ENCODE measurements at regions not wholly inside any gene's neighbourhood (a gene's known extent, or its start where the extent isn't known, plus 50 kb on each side); places are given as distances from the start of the nearest gene placed in this dataset.
"Not testable (repeated sequence)": the region's sequence is repeated elsewhere in the genome, so short reads cannot be mapped to it uniquely, and the experiment has no call there.

DNA sequence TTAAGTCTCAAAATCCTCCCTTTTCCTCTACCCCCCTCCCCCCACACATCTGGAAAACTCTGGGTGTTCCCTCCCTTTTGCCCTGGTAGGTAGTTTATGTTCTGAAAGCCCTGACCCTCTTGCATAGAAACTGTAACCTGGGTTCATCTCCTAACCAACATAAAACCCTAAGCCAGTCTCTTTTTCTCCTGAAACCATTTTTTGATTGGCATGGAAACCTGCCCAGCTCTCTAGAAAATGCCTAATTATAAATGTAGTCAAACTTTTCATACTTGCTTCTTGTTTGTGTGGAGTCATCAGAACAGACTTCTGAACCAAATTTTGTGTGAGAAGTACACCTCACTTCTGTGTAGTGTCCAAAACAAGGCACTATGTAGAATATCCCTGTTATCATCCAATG is 1264.4 kb downstream of the SI start:
- no peak for DNase-seq (ENCODE audit: low spot score)

GRCh38 chr3:163812006-163812405 is 1266.3 kb downstream of the SI start:
- DNase-seq (ENCODE audit: low spot score): no peak

DNA sequence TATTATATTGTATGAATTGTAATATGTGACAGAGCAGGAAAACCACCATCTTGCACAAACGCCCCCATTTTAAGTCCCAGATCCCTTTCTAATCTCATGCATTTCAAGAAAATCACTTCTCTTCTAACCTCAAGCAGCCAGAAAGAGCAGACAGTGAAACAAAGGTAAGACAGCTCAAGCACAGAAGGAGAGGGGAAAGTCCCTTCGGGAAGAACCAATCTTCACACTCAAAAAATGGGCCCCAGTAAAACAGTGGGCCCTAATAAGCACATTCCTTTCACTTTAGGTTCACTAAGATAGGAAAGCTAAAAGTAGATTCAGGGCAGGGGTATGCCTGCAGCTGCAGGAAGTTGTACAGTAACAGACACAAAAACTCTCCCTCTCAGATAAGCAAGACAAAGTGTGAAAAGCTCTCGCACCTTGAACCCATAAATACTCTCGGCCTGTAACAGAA is 1268.7 kb downstream of the SI start:
- DNase-seq (ENCODE audit: low spot score): no peak

DNA sequence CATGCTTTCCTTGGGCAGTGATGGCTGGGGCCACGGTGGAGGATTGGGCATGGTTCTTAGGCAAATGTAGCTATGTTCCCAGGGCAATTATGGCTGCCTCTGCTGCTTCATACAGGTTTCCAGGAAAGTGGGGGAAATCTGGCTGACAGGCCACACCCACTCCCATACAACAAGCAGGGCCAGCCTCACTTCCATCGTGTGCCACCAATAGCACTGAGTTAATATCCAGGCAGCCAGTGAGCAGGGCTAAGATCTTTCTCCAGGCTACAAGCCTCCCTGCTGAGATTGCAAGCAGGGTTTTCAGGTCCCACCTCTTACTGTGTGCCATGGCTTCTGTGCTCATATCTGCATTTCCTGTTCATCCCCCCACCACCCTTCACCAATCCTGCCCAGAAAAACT is 1291.9 kb downstream of the SI start:
- DNase-seq (ENCODE audit: low spot score): no peak

DNA sequence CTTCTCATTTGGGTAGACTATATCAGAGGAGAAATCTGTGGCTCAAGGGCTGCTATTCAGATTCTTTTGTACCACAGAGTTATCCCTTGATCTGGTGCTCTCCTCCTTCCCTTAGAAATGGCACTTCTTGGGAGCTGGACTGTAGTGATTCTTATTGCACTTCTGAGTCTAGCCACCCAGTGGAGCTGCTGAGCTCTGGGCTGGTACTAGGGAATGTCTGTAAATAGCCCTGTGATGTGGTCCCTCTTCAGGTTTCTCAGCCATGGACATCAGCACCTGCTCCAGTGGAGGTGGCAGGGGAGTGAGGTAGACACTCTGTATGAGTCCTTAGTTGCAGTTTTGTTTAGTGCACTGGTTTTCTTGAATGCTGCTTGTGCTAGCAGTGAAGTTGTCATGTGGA is 1292.6 kb downstream of the SI start:
- no peak for DNase-seq (ENCODE audit: low spot score)

DNA sequence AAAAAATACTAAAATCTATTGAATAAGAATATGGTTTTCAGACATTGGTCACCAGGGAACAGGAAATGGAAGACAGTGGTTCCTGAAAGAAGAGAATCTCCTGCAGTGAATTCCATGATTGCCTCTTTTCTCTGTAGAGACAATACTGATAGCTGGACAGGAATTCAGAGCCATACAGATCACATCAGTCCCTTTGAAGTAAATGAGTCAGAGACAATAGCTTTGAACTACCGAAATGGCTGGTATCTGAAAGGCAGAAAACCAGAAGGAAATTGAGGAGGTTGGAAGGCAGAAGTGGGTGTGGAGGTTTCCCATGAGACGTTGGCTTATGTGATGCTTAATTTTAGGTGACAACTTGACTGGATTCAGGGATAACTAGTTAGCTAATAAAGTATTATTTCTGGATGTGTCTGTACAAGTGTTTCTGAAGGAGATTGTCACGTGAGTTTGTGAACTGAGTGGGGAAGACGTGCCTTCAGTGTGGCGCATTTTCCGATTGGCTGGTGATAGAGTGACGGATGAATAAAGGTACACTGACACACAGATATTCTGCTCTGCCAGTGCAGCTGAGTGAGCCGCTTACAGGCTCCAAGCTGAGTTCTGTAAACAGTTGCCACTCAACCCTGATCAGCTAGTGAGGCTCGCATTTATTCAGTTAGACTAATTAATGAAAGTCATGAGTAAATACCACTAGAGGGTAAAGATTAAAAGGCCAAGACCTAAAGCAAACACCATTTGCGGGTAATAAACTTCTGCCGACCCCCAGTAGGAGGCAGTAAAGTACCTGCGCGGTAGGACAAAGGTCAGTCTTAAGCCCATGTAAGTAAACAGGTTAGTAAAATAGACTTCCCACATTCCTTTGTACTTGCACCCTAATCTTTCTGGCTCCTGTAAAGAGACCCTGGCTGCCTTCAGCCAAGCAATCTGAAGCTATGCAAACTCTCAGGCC is 1298.6 kb downstream of the SI start:
- DNase-seq (ENCODE audit: low spot score): no peak

DNA sequence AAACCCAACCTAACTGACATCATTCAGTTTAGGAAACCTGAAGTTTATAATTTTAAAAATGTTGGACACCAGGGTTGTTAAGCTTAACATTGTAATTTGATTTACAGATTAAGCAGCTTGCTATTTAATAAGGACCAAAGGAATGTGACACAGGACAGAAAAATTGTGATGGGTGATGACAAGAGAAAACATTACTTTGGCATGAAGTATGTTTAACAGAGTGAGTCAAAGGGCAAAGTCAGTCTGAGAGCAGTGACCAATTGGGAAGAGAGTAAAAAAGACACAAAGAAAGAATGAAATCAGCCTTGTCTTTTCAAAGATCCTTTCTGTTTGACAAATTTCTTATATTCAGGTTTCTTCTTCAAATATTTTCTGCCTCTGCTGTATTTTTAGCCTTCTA is 1301.6 kb downstream of the SI start:
- DNase-seq (ENCODE audit: low spot score): no peak

DNA sequence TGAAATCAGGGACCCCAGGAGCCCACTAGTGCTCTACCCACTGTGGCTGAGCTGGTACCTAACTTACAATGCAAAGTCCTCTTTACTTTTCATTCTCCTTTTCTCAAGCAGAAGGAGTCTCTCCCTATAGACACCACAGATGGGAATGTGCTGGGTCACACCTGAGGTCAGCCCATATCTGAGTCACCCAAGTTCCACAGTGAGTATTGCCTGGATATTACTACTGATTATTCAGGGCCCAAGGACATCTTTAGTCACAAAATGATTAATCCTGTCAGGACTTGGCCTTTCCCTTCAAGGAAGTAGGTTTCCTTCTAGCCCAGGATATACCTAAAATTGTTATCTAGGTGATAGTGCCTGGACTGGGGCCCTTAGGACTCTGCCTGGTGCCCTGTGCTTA is 1305.2 kb downstream of the SI start:
- DNase-seq (ENCODE audit: low spot score): no peak

- no peak for DNase-seq (ENCODE audit: low spot score)
Measured at GRCh38 chr3:163768048-163768447, 1310.2 kb downstream of the SI start.

DNA sequence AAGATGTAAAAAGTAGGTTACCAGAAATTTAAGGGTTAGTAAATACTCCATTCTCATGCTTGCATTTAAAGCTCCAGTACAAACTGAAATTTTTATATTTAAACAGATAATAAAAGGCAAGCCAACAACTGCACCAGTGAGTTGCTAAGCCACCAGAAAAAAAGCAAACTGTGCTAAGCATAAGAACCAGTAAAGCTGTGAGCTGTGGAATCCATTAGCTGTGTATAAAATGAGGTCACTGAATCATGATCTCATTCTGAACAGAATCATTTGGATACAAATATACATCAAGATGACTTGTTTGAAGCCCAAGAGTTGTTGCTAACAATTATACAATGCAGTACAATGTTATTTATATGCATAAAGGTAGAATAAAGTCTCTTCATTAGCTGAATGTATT is 1312.2 kb downstream of the SI start:
- DNase-seq (ENCODE audit: low spot score): no peak

DNA sequence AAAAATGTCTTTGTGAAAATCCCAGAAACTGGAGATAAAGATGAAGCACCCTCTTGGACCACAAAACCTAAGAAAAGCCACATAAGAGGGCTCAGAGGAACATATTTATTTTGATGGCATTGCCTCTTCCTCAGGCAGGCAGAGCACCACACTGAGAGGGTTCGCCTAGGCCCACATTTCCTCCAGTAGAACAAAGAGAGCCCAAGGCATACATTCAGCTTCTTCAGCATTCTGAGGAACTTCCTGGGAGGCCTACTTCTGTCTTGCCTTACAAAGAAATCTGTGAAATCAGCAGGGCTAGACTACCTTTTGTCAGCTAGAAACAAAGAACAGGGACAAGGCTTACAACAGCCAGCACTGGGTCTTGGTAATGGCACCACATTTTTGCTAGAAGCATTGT is 1325.3 kb downstream of the SI start:
- no peak for DNase-seq (ENCODE audit: low spot score)

DNA sequence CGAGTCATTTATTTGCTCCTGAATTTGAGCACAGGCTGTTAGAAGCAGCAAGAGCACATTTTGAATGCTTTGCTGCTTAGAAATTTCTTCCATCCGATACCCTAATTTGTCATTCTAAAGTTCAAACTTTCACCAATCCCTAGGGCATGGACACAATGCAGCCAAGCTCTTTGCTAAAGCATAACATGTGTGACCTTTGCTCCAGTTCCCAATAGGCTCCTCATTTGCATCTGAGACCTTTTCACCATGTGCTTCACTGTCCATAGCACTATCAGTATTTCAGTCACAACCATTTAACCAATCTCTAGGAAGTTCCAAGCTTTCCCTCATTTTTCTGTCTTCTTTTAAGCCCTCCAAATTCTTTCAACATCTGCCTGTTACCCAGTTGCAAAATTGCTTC is 1333.1 kb downstream of the SI start:
- no peak for DNase-seq (ENCODE audit: low spot score)

GRCh38 chr3:163735394-163735793 is 1342.9 kb downstream of the SI start:
- no peak for DNase-seq (ENCODE audit: low spot score)

- DNase-seq (ENCODE audit: low spot score): no peak
Measured at GRCh38 chr3:163730684-163731083, 1347.6 kb downstream of the SI start.

GRCh38 chr3:163726125-163726524 is 1352.2 kb downstream of the SI start:
- no peak for DNase-seq (ENCODE audit: low spot score)

GRCh38 chr3:163722405-163722804 is 1355.9 kb downstream of the SI start:
- DNase-seq (ENCODE audit: low spot score): no peak

DNA sequence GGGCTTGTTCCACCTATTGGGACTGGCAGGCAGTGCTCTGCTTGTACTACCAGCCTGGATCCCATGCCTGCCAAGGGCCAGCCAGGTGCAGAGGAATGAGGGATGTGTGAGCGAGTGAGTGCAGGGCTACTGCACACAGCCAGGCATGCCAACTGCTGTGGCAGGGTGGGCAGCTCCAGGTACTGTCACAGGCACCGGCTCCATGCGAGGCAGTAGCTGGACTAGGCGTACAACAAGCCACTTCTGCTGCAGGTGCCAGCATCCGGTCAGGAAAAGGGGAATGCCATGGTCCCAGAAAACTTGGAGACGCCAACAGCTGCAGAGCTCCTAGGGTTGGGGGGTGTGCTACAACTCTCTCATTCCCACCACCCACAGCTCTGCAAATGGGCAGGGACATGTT is 1356.7 kb downstream of the SI start:
- DNase-seq (ENCODE audit: low spot score): no peak

- no peak for DNase-seq (ENCODE audit: low spot score)
Measured at GRCh38 chr3:163717377-163717776, 1360.9 kb downstream of the SI start.

DNA sequence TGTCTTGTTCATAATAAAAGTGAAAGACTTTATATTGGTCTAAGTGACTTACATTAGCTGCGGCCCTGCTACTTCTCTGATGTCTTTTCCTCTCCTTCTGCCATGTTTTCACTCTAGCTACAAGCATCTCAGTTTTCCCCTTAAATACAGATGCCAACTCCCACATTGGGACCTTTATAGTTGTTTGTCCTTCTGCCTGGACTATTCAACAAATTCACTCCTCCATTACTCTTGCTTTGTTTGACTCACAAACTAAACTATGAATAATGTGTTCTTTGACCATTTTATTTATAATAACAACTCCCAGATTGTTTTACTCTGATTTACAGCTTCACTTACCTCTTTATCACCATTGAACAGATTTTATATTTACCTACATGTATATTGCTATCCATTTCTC is 1369.9 kb downstream of the SI start:
- DNase-seq (ENCODE audit: low spot score): no peak

DNA sequence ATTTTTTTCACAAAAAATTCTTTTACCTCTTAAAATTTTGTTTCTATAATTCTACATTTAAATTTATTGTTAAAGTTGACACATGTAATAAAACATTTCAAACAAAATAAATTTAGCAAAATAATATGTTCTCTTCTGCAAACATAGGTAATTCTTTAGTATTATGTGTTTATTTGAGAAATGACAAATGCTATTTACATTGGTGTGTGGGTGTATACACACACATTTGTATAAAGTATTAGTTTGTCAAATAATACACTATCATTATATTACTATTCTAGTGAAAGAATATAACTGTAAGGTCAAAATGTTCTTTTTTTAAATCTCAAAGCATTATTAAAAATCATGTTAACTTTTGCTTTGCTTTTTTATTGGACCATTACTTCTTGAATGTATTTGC is 1370.6 kb downstream of the SI start:
- DNase-seq (ENCODE audit: low spot score): no peak

DNA sequence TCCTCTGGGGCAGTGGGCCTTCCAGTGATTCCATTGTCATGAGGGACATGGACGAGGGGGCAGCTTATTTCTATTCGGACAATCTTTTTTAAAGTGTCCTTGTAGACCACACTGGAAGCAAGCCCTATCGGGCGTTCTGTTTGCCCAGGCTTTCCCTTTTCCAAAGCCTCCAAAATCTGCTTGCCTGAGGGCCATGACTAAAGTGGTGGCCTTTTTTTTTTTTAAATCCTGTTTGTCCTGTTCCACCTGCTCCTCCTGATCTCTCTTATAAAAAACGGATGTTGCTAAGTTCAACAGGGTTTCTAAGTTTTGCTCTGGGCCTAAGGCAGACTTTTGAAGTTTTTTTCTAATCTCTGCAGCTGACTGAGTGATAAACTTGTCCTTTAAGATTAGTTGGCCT is 1380.1 kb downstream of the SI start:
- not testable (repeated sequence) for DNase-seq (ENCODE audit: low spot score)

GRCh38 chr3:163692494-163692893 is 1385.8 kb downstream of the SI start:
- no peak for DNase-seq (ENCODE audit: low spot score)

- DNase-seq (ENCODE audit: low spot score): no peak
Measured at GRCh38 chr3:163684651-163685050, 1393.6 kb downstream of the SI start.

- DNase-seq (ENCODE audit: low spot score): no peak
Measured at GRCh38 chr3:163672954-163673353, 1405.3 kb downstream of the SI start.

All from pons (tissue), 1 donor.